GM18520 (cell line): ENCODE measurements at regions not wholly inside any gene's neighbourhood (a gene's known extent, or its start where the extent isn't known, plus 50 kb on each side); places are given as distances from the start of the nearest gene placed in this dataset.

ENCODE experiments used
- ATAC-seq: cut with Tn5 transposase; IDR thresholded peaks from one replicate; pipeline ENCODE4 v1.9.1; 2021; ENCODE audit not compliant: unreplicated experiment

DNA sequence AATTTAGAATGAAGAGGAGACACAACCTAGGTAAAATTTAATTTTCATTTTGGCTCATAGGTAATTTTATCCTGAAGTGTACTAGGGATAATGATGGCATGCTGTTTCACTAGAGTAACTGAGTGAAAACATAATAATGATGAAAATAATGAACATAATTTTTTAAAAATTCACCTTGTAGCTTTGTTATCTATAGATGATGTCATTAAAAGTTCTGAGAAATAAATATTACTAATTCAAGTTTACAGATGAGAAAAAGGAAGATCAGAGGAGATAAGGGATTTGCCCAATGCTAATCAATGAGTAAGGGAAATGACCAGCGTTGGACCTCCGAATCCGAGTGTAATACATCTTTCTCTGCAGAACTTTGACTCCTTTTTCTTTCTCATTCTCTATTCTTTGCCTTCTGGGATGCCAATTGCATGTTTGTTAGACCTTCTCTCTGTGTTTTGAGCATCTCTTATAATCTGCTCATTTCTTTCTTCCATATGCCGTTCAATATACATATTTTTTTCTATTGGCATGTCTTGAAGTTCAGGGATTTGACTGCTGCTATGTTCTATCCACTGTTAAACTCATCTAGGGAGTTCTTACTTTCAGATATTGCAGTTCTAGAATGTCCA lies 186.5 kb downstream of the SNX19 start:
- no peak for ATAC-seq

DNA sequence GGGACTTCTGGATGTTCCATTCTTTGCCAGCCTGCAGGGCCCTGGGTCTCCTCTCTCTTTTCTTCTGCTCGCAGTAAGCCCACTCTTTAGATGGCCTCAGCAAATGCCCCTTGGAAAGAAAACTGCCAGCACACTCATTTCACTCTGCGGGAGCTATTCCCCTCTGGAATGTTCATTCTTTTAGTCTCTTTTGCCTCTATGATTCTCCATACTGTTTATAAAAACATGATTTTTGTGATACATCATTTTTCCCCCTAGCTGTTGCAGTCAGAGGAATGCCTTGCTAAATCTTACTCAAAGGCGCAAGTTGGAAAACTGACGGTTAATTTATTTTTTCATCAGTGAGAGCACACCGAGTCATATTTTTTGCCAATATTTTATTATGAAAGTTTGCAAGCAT lies 184.9 kb downstream of the SNX19 start:
- no peak for ATAC-seq

DNA sequence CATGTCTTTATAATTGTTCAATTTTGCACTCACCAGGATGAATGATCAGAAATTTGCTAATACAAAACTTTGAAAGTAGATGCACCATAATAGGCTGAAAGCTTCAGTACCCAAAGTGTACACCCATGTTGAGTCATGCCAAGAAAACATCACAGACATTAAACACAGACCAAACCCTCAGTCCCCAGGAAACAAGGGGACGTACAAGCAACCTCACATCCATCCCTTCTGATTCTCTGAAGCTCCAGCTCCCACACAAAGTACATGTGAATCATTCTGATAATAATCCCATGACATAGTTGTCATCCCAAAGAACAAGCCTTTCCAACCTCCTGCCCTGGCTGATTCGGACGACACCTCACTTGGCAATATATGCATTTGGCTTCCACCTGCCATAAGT lies 183.8 kb downstream of the SNX19 start:
- no peak for ATAC-seq

DNA sequence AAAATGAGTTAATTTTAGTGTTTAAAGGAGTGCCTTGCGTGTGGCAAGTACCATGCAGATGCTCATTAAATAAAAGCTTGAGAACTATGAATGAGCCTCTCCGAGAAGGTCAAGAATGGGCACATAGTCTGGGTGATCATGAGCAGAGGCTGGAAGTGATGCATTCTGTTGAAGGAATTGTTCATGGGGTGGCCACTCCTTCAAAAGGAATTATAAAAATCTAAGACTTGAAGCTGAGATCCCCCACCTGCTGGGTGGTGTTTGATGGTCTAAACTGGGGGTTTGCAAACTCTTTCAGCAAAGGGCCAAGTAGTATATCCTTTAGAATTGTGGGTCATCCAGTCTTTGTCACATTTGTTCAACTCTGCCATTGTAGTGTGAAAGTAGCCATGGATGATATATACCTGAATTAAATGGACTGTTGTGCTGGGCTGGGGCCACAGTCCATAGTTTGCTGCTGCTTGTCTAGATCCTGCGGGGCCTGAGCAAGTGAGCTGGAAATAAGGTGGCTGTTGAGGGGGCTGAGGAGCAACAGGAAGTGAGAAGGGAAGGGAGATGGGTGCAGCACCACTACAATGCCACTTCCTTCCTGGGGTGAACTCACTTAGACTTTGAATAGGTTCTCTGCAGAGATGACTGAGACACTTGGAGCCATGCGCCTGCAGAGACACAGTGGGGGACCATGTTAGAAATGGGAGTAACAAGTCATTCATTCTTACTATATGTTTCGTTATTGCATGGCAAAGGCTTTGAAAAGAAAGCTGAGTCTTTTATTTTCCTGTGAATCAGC lies 179.0 kb downstream of the SNX19 start:
- no peak for ATAC-seq

DNA sequence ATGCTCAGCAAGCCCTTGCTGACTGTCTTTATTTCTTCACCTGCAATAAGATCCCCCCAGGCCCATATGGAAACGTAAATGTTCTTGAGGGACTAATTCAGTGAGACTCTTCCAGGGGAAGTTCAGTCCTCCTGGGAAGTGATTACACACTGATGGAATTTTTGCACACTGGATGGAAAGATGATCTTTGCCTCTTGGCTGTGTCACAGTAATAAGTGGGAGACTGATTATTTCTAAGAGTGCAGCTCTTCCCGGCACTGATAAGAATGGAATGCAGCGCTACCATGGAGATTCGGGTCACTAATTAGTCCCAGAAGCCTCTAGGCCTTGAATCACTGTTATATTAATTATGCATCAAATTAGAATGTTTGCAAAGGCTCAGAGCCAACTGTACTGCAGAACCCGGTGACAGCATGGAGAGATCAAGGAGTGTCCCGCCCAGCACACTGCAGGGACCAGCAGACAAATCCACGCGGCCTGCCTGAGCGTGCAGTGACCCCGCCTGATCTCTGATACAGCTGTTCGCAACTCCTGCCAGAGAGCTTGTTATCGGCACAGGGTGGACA lies 178.3 kb downstream of the SNX19 start:
- no peak for ATAC-seq

DNA sequence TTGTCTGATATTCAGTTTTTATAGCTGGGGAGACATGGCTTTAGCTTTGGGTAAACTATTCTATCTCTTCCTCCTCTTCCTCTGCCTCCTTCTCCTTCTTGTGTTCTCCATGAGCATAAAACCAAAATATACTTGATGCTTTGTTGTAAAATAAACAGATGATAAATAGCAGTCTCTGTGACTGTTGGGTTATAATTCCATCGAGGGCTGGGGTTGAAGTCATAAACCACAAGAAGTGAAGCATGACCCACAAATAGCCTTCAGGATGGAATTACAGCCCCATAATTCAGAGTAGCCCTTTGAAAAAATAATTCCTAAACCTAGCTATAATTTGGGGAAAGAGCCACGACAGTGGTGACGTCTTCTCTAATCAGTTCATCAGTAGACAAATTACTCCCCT lies 177.7 kb downstream of the SNX19 start:
- ATAC-seq: no peak

DNA sequence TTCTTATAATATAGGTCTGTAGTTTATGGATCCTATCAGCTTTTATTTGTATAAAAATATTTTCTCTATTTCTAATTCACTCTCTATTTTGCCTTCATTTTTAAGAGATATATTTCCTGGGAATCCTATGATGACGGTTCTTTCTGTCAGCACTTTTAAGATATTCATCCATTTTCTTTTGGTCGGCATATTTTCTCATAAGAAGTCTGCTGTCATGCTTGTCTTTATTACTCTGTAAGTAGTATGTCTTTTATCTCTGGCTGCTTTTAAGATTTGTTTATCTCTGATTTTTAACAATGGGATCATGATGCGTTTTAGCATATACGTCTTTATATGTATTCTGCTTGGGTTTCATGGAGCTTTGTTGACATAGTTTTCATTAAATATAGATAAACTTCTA lies 175.5 kb downstream of the SNX19 start:
- no peak for ATAC-seq

DNA sequence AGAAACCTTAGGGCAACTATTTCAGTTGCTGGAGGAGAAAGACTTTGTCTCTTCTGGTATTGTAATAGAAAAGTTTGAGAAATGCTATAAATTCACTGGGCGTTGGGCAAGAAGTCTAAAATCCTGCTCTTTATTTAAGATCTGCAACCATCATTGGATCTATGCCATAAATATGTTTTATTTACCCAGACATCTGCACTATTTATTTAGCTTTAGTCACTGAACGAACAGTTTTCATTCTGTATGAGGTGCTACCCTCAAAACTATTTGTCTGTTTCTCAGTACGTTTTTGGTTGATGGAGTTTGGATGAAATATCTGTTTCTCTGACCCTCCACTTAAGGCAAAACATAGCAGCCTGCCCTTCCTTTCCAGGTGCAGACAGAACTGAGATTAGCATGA lies 171.5 kb downstream of the SNX19 start:
- no peak for ATAC-seq

DNA sequence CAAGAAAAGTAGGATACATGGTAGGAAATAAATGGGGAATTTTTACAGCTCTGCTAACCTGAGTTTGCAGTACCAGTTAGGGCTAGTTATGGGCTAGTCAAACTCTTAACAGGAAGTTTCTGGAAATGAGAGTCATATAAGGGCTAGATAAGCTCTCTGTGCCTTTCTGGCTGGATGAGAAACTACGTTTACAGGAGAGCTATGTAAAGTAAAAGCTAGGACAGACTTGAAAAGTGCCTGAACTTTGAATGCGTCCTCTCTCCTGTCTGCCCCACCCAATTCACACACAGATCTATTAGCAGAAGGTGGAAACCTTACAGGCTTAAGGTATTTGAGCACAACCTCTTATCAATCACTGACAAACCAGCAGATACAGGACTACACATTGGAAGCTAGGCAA lies 167.1 kb downstream of the SNX19 start:
- no peak for ATAC-seq

- ATAC-seq: no peak
These were observed 155.7 kb downstream of the SNX19 start for GRCh38 chr11:130760515-130761125.

DNA sequence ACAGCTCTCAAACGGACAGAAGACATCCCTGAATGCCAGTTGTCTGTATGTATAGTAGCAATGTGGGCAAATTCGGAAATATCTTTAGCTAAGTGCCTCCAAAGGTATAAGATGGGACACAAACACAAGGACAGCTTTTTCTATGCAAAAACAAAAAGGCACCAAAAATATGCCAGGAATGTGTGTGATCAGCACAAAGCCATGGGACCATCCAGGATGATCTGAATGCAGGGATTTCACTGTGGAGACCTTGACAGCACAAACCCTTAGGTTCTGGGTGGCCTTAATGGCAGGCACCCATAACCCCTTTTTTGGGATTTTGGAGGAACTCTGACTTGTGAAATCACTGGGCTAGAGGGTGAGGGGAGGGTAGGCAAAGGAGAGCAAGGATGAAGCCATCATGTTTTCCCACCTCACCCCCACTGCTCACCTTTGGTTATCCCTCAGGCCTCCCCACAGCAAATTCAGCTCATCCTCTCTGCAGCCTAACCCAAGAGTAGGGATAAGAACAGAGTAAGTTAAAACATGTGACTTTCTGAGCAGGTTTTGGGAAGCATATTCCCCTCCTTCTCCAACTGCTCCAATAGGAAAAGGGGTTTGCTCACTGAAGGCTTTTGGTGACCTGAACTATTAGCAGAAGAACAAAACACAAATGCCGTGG lies 154.6 kb downstream of the SNX19 start:
- no peak for ATAC-seq

- no peak for ATAC-seq
These were observed 153.6 kb downstream of the SNX19 start for GRCh38 chr11:130762638-130763037.

GRCh38 chr11:130763087-130763980 lies 152.9 kb downstream of the SNX19 start:
- no peak for ATAC-seq

GRCh38 chr11:130765406-130765805 lies 150.9 kb downstream of the SNX19 start:
- no peak for ATAC-seq

DNA sequence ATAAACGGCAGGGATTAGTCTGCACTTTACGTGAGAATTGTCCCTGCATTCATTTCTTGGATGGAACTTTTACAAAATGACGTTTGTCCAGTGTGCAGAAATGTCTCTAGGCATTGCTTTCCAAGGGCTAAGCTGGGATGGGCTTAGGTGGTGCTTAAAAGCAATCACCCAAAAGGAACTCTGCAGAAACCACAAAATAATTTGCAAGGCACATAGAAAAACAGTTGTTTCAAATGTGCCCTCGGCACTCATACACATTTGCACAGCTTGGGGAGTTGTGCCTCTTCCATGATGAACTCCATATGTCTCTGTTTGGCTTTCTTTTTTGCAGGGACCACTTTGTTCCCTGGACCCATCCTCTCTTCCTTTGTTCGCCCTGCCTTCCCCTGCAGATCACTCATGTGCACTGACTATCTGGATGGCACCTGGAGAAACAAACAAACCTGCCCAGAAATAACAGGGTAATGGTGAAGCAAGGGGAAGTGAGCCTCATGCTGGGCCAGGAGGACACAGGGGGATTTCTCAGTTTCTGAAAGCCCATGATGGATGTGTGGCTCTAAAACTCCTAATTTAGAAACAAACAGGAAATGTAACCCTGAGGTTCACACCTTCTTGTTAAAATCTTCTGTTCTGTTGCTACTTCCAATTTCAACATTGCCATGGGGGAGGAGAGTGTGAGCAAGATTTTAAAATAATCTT lies 150.2 kb downstream of the SNX19 start:
- peak; percentile 72 for ATAC-seq

DNA sequence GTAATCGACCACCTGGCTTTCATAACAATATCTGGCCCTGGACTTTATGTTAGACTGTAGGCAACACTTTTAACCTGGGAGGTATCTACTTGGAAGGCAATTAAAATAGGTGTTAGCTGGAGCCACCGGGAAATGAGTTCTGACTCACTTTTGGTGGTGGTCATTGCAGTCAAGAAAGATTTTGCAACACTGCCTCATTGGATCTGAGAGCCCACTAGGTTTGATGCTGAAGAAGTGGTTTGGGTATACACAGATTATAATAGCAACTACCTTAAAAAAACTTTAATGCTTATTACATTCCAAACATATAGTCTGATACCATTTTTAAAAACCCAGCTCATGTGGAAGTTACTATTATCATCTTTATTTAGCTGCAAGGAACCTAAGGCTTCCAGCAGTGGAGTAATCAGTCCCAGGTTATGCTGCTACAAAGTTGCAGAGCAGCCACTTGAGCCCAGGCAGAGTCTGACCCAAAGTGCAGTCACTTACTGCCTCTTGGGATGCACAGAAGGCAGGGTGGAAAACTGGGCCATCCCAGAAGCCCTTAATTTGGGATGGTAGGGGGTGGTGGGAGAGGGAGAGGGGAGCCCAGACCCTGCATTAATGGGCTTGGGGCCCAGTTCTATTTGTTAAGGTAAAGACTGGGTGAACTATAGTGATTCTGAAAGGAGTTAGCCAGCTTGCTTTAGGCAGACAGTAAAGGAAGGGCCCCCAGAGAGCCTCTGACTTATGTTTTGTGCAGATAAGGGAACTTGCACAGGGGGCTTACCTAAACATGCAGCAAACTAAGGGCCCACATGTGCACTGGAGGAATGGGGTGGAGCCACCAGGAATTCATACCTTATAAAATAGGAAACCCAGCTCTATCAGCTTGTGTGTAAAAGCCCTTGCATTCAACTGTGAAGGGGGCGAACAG lies 149.4 kb downstream of the SNX19 start:
- no peak for ATAC-seq

GRCh38 chr11:130769782-130770535 lies 146.3 kb downstream of the SNX19 start:
- ATAC-seq: no peak

DNA sequence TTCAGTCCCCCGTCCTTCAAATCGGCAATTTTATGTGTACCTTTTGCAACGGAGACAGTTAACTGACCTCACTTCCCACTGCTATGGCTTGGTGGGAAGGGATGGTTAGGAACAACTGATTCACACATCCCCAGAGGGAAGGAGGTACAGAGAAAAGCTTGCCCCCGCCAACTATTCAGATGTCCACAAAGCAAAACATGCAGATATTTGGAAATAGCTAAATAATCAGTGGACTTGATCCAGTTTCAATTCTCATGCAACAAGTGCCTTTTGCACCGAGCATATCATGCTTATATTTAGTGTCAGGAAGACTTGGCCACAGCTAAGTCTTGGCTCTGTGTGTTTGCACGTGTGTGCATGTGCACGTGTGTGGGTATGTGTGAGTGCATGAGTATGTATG lies 144.6 kb downstream of the SNX19 start:
- no peak for ATAC-seq
